ENCODE measurements at regions not wholly inside any gene's neighbourhood (a gene's known extent, or its start where the extent isn't known, plus 50 kb on each side); places are given as distances from the start of the nearest gene placed in this dataset.

- no peak for TF ChIP-seq CTCF (IDR thresholded peaks at IDR 0.05 in 2 of 3, conservative IDR thresholded peaks at IDR 0.05 in 1 of 3; ENCODE audit: control insufficient read depth in 2 of 3, extremely low read depth in 1 of 3, insufficient read depth in 1 of 3, low read depth in 3 of 3, low read length in 3 of 3)
- no peak for TF ChIP-seq EP300 (IDR thresholded peaks at IDR 0.05; ENCODE audit: borderline replicate concordance in 1 of 2, control insufficient read depth in 1 of 2, low read depth in 2 of 2, low read length in 2 of 2)
- TF ChIP-seq KLF5 (IDR thresholded peaks at IDR 0.05; ENCODE audit: partially characterized antibody), result no peak
- TF ChIP-seq ELK1 (IDR thresholded peaks at IDR 0.05; ENCODE audit: low read depth, low read length), result no peak
- no peak for TF ChIP-seq CEBPB (IDR thresholded peaks at IDR 0.05; ENCODE audit: borderline replicate concordance in 1 of 2, low read depth in 2 of 2, low read length in 2 of 2)
- TF ChIP-seq YY1 (IDR thresholded peaks at IDR 0.05; ENCODE audit: low read depth, low read length), result no peak
Measured at GRCh38 chr1:82785268-82785790, 984.6 kb downstream of the ADGRL2 start.
